ENCODE measurements at regions not wholly inside any gene's neighbourhood (a gene's known extent, or its start where the extent isn't known, plus 50 kb on each side); places are given as distances from the start of the nearest gene placed in this dataset.

- TF ChIP-seq REST (IDR thresholded peaks at IDR 0.05; ENCODE audit: unreplicated experiment) (no peak), NANOG (IDR thresholded peaks at IDR 0.05; ENCODE audit: borderline replicate concordance) (no peak), CREB1 (CRISPR knock-in tag; IDR thresholded peaks at IDR 0.05; ENCODE audit: low read depth) (no peak), POLR2AphosphoS5 (IDR thresholded peaks at IDR 0.05; ENCODE audit: low read depth) (no peak)
- TF ChIP-seq, protein P1, sequence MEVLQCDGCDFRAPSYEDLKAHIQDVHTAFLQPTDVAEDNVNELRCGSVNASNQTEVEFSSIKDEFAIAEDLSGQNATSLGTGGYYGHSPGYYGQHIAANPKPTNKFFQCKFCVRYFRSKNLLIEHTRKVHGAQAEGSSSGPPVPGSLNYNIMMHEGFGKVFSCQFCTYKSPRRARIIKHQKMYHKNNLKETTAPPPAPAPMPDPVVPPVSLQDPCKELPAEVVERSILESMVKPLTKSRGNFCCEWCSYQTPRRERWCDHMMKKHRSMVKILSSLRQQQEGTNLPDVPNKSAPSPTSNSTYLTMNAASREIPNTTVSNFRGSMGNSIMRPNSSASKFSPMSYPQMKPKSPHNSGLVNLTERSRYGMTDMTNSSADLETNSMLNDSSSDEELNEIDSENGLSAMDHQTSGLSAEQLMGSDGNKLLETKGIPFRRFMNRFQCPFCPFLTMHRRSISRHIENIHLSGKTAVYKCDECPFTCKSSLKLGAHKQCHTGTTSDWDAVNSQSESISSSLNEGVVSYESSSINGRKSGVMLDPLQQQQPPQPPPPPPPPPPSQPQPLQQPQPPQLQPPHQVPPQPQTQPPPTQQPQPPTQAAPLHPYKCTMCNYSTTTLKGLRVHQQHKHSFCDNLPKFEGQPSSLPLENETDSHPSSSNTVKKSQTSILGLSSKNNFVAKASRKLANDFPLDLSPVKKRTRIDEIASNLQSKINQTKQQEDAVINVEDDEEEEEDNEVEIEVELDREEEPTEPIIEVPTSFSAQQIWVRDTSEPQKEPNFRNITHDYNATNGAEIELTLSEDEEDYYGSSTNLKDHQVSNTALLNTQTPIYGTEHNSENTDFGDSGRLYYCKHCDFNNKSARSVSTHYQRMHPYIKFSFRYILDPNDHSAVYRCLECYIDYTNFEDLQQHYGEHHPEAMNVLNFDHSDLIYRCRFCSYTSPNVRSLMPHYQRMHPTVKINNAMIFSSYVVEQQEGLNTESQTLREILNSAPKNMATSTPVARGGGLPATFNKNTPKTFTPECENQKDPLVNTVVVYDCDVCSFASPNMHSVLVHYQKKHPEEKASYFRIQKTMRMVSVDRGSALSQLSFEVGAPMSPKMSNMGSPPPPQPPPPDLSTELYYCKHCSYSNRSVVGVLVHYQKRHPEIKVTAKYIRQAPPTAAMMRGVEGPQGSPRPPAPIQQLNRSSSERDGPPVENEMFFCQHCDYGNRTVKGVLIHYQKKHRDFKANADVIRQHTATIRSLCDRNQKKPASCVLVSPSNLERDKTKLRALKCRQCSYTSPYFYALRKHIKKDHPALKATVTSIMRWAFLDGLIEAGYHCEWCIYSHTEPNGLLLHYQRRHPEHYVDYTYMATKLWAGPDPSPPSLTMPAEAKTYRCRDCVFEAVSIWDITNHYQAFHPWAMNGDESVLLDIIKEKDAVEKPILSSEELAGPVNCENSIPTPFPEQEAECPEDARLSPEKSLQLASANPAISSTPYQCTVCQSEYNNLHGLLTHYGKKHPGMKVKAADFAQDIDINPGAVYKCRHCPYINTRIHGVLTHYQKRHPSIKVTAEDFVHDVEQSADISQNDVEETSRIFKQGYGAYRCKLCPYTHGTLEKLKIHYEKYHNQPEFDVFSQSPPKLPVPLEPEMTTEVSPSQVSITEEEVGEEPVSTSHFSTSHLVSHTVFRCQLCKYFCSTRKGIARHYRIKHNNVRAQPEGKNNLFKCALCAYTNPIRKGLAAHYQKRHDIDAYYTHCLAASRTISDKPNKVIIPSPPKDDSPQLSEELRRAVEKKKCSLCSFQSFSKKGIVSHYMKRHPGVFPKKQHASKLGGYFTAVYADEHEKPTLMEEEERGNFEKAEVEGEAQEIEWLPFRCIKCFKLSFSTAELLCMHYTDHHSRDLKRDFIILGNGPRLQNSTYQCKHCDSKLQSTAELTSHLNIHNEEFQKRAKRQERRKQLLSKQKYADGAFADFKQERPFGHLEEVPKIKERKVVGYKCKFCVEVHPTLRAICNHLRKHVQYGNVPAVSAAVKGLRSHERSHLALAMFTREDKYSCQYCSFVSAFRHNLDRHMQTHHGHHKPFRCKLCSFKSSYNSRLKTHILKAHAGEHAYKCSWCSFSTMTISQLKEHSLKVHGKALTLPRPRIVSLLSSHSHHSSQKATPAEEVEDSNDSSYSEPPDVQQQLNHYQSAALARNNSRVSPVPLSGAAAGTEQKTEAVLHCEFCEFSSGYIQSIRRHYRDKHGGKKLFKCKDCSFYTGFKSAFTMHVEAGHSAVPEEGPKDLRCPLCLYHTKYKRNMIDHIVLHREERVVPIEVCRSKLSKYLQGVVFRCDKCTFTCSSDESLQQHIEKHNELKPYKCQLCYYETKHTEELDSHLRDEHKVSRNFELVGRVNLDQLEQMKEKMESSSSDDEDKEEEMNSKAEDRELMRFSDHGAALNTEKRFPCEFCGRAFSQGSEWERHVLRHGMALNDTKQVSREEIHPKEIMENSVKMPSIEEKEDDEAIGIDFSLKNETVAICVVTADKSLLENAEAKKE (CRISPR knock-in tag; IDR thresholded peaks at IDR 0.05), result no peak
Measured at GRCh38 chr1:228818928-228819630, 83.8 kb downstream of the RHOU start (continued).

DNA sequence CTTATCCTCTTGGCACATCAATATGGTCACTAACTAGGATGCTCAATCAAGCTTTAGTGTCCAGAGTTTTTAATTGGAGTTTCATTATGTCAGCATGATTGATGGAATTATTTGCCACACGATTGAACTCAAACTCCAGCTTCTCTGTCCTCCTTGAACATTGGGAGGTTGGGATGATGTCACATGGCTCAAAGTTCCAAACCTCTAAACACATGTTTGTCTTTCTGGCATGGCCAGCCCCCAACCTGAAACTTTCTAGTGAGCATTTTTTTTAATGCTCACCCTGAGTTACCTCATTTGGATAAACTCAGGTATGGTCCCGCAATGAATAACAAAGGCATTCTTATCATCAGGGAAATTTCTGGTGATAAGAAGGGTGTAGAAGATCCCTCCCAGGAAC lies 86.0 kb downstream of the RHOU start:
- Histone ChIP-seq H3K4me1 (ENCODE audit: insufficient read depth) (peaks cover under 1% of the 10 kb centered on the region), H3K27ac (ENCODE audit: low read depth) (no peak overlapping the region), H3K36me3 (ENCODE audit: insufficient read depth) (no peaks in the 10 kb centered on the region), H3K4me3 (no peak overlapping the region), H3F3A (replicated peaks; ENCODE audit: low read depth) (no peaks in the 10 kb centered on the region), H3K4me2 (no peak overlapping the region), H3K79me2 (replicated peaks; ENCODE audit: insufficient read depth) (no peaks in the 10 kb centered on the region), H2AFZ (no peak overlapping the region), H4K20me1 (replicated peaks; ENCODE audit: insufficient read depth) (no peaks in the 10 kb centered on the region), H3K9me2 (ENCODE audit: insufficient read depth) (0 out of 2 replicates have a peak, but pooled peaks cover 5% of the 10 kb centered on the region), H3K27me3 (ENCODE audit: insufficient read depth) (no peaks in the 10 kb centered on the region)
- no peak overlapping the region for H3K4me3 Mint-ChIP-seq
- DNase-seq (ENCODE audit: low spot score), result no peak
- H3K9me3 Mint-ChIP-seq, result no peaks in the 10 kb centered on the region
- no peak overlapping the region for H3K27ac Mint-ChIP-seq
- H3K4me1 Mint-ChIP-seq, result peaks cover 2% of the 10 kb centered on the region; the same call in 1 of the 3 replicates
- no peaks in the 10 kb centered on the region for H3K36me3 Mint-ChIP-seq (ENCODE audit: low read depth)
- no peaks in the 10 kb centered on the region for H3K27me3 Mint-ChIP-seq (ENCODE audit: insufficient read depth, low read depth, poor library complexity)
- ATAC-seq, result no peak
- no peak for TF ChIP-seq CTCF (conservative IDR thresholded peaks at IDR 0.05; ENCODE audit: low read depth in 2 of 2)

Measured in GM23338 (cell line).